OCI-LY7 (cell line): ENCODE measurements at regions not wholly inside any gene's neighbourhood (a gene's known extent, or its start where the extent isn't known, plus 50 kb on each side); places are given as distances from the start of the nearest gene placed in this dataset.

Experiments
- EZH2phosphoT487 ChIP-seq: fragments of 200-600 bp; sonication (generic); IDR thresholded peaks from 2 replicates; pipeline ENCODE4 v1.6.1; 2018; ENCODE audit warnings: low read depth, borderline replicate concordance, mild to moderate bottlenecking, mixed run types, antibody characterized with exemption, low read length, moderate library complexity, mixed read lengths
- TF ChIP-seq, protein P1 (sequence below): fragments of 200-600 bp; sonication (generic); conservative IDR thresholded peaks from 2 replicates; pipeline ENCODE4 v1.5.1; 2014; ENCODE audit warnings: mild to moderate bottlenecking, antibody characterized with exemption, low read length, moderate library complexity, mixed read lengths

DNA sequence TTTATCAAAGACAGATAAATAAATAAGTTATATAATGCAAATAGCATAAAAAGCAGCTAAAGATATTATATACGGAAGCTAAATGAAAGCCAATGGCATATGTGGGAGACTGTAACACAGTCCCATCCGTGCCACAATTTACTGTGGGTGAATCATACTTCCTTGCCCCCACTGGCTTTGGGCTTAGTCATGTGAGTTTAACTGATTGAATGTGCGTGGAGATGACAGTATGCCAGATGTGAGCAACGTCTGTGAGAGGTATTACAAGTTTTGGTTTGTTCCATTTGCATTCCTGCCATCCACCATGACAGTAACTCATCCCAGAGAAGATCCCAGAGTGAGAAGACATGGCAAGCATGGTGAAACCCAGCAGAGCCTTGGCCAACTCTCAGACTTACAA, 340.0 kb downstream of the SUCLA2 start:
- TF ChIP-seq, protein P1, sequence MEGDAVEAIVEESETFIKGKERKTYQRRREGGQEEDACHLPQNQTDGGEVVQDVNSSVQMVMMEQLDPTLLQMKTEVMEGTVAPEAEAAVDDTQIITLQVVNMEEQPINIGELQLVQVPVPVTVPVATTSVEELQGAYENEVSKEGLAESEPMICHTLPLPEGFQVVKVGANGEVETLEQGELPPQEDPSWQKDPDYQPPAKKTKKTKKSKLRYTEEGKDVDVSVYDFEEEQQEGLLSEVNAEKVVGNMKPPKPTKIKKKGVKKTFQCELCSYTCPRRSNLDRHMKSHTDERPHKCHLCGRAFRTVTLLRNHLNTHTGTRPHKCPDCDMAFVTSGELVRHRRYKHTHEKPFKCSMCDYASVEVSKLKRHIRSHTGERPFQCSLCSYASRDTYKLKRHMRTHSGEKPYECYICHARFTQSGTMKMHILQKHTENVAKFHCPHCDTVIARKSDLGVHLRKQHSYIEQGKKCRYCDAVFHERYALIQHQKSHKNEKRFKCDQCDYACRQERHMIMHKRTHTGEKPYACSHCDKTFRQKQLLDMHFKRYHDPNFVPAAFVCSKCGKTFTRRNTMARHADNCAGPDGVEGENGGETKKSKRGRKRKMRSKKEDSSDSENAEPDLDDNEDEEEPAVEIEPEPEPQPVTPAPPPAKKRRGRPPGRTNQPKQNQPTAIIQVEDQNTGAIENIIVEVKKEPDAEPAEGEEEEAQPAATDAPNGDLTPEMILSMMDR, result no peak
- TF ChIP-seq EZH2phosphoT487, result no peak
